ENCODE measurements at regions not wholly inside any gene's neighbourhood (a gene's known extent, or its start where the extent isn't known, plus 50 kb on each side); places are given as distances from the start of the nearest gene placed in this dataset.

DNA sequence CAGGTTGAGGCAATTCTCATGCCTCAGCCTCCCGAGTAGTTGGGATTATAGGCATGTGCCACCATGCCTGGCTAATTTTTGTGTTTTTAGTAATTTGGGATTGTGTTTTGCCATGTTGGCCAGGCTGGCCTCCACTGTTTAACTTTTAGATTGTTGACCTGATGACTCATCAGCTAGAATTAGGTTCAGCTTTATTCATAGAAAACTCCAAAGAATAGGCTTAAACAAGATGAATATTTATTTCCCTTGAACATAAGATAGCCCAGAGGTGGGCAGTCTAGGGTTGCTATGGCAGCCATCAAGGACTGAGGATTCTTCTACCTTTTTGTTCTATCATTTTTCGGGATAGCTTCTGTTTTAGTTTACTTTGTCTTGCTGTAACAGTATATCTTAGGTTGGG, 99.6 kb upstream of the SELENOK start:
- TF ChIP-seq, protein P1, sequence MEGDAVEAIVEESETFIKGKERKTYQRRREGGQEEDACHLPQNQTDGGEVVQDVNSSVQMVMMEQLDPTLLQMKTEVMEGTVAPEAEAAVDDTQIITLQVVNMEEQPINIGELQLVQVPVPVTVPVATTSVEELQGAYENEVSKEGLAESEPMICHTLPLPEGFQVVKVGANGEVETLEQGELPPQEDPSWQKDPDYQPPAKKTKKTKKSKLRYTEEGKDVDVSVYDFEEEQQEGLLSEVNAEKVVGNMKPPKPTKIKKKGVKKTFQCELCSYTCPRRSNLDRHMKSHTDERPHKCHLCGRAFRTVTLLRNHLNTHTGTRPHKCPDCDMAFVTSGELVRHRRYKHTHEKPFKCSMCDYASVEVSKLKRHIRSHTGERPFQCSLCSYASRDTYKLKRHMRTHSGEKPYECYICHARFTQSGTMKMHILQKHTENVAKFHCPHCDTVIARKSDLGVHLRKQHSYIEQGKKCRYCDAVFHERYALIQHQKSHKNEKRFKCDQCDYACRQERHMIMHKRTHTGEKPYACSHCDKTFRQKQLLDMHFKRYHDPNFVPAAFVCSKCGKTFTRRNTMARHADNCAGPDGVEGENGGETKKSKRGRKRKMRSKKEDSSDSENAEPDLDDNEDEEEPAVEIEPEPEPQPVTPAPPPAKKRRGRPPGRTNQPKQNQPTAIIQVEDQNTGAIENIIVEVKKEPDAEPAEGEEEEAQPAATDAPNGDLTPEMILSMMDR (IDR thresholded peaks at IDR 0.05; ENCODE audit: low read length, missing control alignments) = no peak
- no peak for DNase-seq (ENCODE audit: low read depth)
- no peak overlapping the region for H3K4me3 ChIP-seq (replicated peaks; ENCODE audit: low read depth, low read length)

DNA sequence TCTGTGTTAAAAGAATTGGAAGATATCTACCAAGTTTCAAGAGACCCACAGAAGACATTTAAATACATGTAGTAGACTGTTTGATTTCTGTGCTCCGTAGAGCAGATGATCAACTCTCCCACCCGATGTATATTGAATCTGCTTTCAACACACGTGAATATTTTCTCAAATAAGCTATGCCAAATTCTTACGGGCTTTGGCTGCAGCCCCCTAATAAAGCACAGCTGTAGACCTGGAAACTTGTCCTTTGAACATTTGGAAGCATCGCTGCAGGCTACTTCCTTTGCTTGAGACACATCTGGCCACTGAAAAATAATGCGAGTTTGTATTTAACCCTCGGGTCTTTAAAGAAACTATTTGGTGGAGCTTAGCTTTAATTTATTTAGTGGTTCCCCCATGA, 98.3 kb upstream of the SELENOK start:
- no peak overlapping the region for H3K4me3 ChIP-seq (replicated peaks; ENCODE audit: low read depth, low read length)
- TF ChIP-seq, protein P1 (IDR thresholded peaks at IDR 0.05; ENCODE audit: low read length, missing control alignments) = no peak
- no peak for DNase-seq (ENCODE audit: low read depth)

DNA sequence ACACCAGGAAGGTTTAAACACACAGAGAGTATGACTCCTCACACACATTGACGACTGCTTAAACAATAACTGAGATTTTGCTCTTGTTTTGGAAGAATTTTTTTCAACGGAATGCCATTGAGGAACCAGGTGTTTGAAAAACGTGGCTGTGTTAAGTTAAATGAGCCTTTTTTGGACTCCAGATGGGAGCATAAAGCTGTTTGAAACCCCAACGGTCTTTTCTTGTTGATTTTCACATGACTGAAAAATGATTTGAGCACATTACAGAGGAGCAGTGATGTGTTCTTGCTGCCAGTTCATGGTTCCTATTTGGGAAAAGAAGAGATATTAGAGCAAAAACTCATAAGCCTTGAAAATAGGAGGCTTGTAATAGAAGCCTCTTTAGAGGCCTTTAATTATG, 97.8 kb upstream of the SELENOK start:
- TF ChIP-seq, protein P1 (IDR thresholded peaks at IDR 0.05; ENCODE audit: low read length, missing control alignments) = no peak
- no peak overlapping the region for H3K4me3 ChIP-seq (replicated peaks; ENCODE audit: low read depth, low read length)
- DNase-seq (ENCODE audit: low read depth) = no peak

DNA sequence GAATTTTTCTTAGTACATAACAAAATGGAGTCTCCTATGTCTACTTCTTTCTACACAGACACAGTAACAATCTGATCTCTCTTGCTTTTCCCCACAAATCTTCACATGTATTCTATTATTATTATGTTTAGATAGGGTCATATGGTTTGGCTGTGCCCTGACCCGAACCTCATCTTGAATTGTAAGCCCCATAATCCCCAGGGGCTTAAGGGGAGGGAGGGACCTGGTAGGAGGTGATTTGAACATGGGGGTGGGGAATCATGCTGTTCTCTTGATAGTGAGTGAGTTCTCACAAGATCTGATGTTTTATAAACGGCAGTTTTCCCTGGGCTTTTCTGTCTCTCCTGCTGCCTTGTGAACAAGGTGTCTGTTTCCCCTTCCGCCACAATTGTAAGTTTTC, 86.7 kb upstream of the SELENOK start:
- no peak for DNase-seq (ENCODE audit: low read depth)
- H3K4me3 ChIP-seq (replicated peaks; ENCODE audit: low read depth, low read length) = no peak overlapping the region
- TF ChIP-seq, protein P1 (IDR thresholded peaks at IDR 0.05; ENCODE audit: low read length, missing control alignments) = no peak

DNA sequence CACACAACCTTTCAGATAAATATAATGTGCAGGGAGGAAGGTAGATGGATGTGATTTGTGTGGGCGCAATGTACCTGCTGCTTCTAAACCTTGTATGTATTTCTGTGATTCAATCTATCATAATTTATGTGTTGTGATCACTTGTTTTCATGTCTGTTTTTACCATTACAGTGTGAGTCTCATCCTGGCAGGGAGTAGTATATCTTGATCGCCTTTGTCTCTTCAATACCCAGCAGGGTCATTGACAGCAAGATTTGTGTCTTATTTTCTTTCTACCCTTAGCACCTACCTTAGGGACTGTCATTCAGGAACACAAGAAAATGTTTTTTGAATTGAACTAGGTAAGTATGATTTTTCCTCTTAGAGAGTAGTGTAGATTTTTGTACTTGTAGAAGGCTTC, 83.7 kb upstream of the SELENOK start:
- TF ChIP-seq, protein P1 (IDR thresholded peaks at IDR 0.05; ENCODE audit: low read length, missing control alignments) = no peak
- DNase-seq (ENCODE audit: low read depth) = no peak
- H3K4me3 ChIP-seq (replicated peaks; ENCODE audit: low read depth, low read length) = no peak overlapping the region

DNA sequence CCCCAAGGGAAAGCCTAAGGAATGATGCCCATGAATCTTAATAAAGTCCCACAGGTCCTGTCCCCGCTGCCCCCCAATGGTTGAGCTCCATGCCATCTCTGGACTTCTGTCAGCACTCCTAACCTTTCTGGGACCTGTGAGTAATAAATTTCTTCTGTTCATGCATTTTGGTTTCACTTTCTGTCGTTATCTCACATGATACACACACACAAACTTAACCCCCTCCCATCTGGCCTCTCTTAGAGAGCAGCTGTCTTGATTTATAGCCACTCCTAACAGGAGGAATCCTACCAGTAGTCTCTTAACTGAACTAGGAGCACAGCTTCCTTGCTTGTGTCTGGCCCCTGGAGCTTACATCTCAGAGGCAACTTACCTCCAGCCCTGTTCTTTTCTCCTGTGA, 82.7 kb upstream of the SELENOK start:
- peak; percentile 11 for DNase-seq (ENCODE audit: low read depth)
- TF ChIP-seq, protein P1 (IDR thresholded peaks at IDR 0.05; ENCODE audit: low read length, missing control alignments) = no peak

DNA sequence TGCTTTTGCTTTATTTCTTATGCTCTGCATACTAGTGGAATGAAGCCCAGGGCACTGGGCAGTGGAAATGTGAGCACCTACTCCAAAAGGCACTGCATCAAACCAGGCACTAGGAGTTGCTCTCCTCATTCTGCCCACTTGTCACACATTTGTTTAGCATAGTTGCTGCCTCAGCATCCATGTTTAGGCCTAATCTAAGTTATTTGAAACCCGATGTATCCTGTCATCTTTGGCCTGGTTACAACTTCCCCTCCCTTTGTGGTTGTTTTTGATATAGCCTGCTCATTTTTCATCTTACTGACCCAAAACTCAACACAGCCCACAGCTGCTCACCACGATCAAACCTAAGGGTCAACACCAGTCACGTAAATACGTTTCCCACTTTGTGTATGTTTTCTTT, 82.2 kb upstream of the SELENOK start:
- TF ChIP-seq, protein P1 (IDR thresholded peaks at IDR 0.05; ENCODE audit: low read length, missing control alignments) = no peak
- peak; percentile 2 for DNase-seq (ENCODE audit: low read depth)
- H3K4me3 ChIP-seq (replicated peaks; ENCODE audit: low read depth, low read length) = no peak overlapping the region

More for the DNA sequence above, 82.7 kb upstream of the SELENOK start:
- H3K4me3 ChIP-seq (replicated peaks; ENCODE audit: low read depth, low read length) = no peak overlapping the region

Measured in fibroblast of pulmonary artery (primary cell).